Right cardiac atrium (tissue), 5 donors: ENCODE measurements at regions not wholly inside any gene's neighbourhood (a gene's known extent, or its start where the extent isn't known, plus 50 kb on each side); places are given as distances from the start of the nearest gene placed in this dataset.
A peak's percentile ranks its signal among the peaks of the same experiment; 100 is the strongest.

Experiments used
- ATAC-seq, 2 donors: fragments of 200-7000 bp; cut with Tn5 transposase; one replicate each; pipeline versions ENCODE4 v1.8.0 to v1.9.1; 2020; ENCODE audit warnings: moderate library complexity in 2 of 2, mild to moderate bottlenecking in 1 of 2
- DNase-seq, 3 donors: peaks; one replicate each; pipeline ENCODE4 v3.0.0-alpha.2; 2020
- H3K27ac ChIP-seq: one replicate; pipeline ENCODE4 v1.5.1; 2013; ENCODE audit warnings: mild to moderate bottlenecking, low read length, control low read depth, moderate library complexity
- H3K27me3 ChIP-seq: one replicate; pipeline ENCODE4 v1.6.1; 2013; ENCODE audit not compliant: control insufficient read depth, insufficient read depth
- H3K4me1 ChIP-seq: one replicate; pipeline ENCODE4 v1.6.1; 2013; ENCODE audit warnings: low read length; ENCODE audit not compliant: control insufficient read depth, insufficient read depth
- H3K4me3 ChIP-seq: one replicate; pipeline ENCODE4 v1.5.1; 2013; ENCODE audit warnings: low read length, control low read depth
- H3K9me3 ChIP-seq: one replicate; pipeline ENCODE4 v1.6.1; 2013; ENCODE audit warnings: low read length; ENCODE audit not compliant: control insufficient read depth
- whole genome bisulfite sequencing: extraction: QIAGEN DNeasy Blood & Tissue Kit; methylation state at CpG from one replicate; pipeline ENCODE4 v1.1.7; 2013; 5-methylcytosine and 5-hydroxymethylcytosine counted together
- intact Hi-C, 4 donors: fragments of 100-400 bp; cut with DNase I; formaldehyde crosslinking; loops; one replicate each; pipeline versions ENCODE4 v1.11.0 to v1.14.0; 2022 to 2023
- donor health status: healthy with polysubstance abuse.
- donor health status: DM: no; HTN: yes; CAD: no.
- donor health status: DM: no; HTN: no; CAD: no.
- donor health status: DM: no; HTN: yes; CAD: no; lungs with severe emphysema.
- donor health status: DM: yes; HTN: yes; CAD: no.

- H3K27ac ChIP-seq: no peak overlapping the region
- H3K4me3 ChIP-seq: no peak overlapping the region
- DNase-seq (no peak), ATAC-seq (no peak)
- H3K9me3 ChIP-seq: no peaks in the 10 kb centered on the region
- intact Hi-C loops: no loop called here
- no peaks in the 10 kb centered on the region for H3K27me3 ChIP-seq
- H3K4me1 ChIP-seq: no peaks in the 10 kb centered on the region
Observed at GRCh38 chr14:26722258-26722657, 124.4 kb upstream of the NOVA1 start.

GRCh38 chr14:26729851-26730250 lies 132.0 kb upstream of the NOVA1 start:
- DNase-seq (no peak), ATAC-seq (no peak)
- Histone ChIP-seq H3K27me3 (no peaks in the 10 kb centered on the region), H3K27ac (no peak overlapping the region), H3K4me1 (no peaks in the 10 kb centered on the region), H3K4me3 (no peak overlapping the region), H3K9me3 (no peaks in the 10 kb centered on the region)
- WGBS: 66% methylated on average over 3 of the region's 3 CpGs
- intact Hi-C loops: loop anchor here in 1 of 4 donors (5.0 kb wide), 1 partner anchor 338 kb away; no protein-coding TSS in a partner anchor

- intact Hi-C loops: loop anchor here in 1 of 4 donors (5.0 kb wide), 1 partner anchor 339 kb away; no protein-coding TSS in a partner anchor
- Histone ChIP-seq H3K4me1 (no peaks in the 10 kb centered on the region), H3K4me3 (no peak overlapping the region), H3K27ac (no peak overlapping the region), H3K27me3 (no peaks in the 10 kb centered on the region), H3K9me3 (no peaks in the 10 kb centered on the region)
- 78% methylated on average over 4 of the region's 4 CpGs for WGBS
- peak in 2 of 3 donors; percentile 8 to 47 for DNase-seq
- ATAC-seq: no peak
Observed at GRCh38 chr14:26730929-26731618, 133.2 kb upstream of the NOVA1 start.

GRCh38 chr14:26735811-26736210 lies 138.0 kb upstream of the NOVA1 start:
- DNase-seq (no peak), ATAC-seq (no peak)
- WGBS: 83% methylated on average over 2 of the region's 2 CpGs
- H3K27ac ChIP-seq: no peak overlapping the region
- no peak overlapping the region for H3K4me3 ChIP-seq
- H3K27me3 ChIP-seq: no peaks in the 10 kb centered on the region
- H3K4me1 ChIP-seq: no peaks in the 10 kb centered on the region
- H3K9me3 ChIP-seq: no peaks in the 10 kb centered on the region
- intact Hi-C loops: no loop called here

- ATAC-seq: no peak
- Histone ChIP-seq H3K4me3 (no peak overlapping the region), H3K27me3 (no peaks in the 10 kb centered on the region), H3K4me1 (no peaks in the 10 kb centered on the region), H3K9me3 (no peaks in the 10 kb centered on the region), H3K27ac (no peak overlapping the region)
- 23% methylated on average over 3 of the region's 3 CpGs for WGBS
- intact Hi-C loops: no loop called here
- no peak for DNase-seq
Observed at GRCh38 chr14:26738571-26738970, 140.7 kb upstream of the NOVA1 start.

GRCh38 chr14:26741711-26742212 lies 143.9 kb upstream of the NOVA1 start:
- Histone ChIP-seq H3K4me1 (no peaks in the 10 kb centered on the region), H3K27me3 (no peaks in the 10 kb centered on the region), H3K27ac (no peak overlapping the region), H3K9me3 (no peaks in the 10 kb centered on the region), H3K4me3 (no peak overlapping the region)
- no peak for DNase-seq
- intact Hi-C loops: no loop called here
- no peak for ATAC-seq

GRCh38 chr14:26743284-26743683 lies 145.5 kb upstream of the NOVA1 start:
- WGBS: 80% methylated on average over 2 of the region's 2 CpGs
- H3K27me3 ChIP-seq: no peaks in the 10 kb centered on the region
- intact Hi-C loops: no loop called here

GRCh38 chr14:26744903-26745302 lies 147.1 kb upstream of the NOVA1 start:
- no peak overlapping the region for H3K27ac ChIP-seq
- no peaks in the 10 kb centered on the region for H3K4me1 ChIP-seq
- WGBS: 33% methylated on average over 1 of the region's 1 CpG
- H3K4me3 ChIP-seq: no peak overlapping the region
- DNase-seq: no peak
- intact Hi-C loops: no loop called here
- H3K27me3 ChIP-seq: no peaks in the 10 kb centered on the region
- no peaks in the 10 kb centered on the region for H3K9me3 ChIP-seq
- ATAC-seq: no peak

More at GRCh38 chr14:26743284-26743683, 145.5 kb upstream of the NOVA1 start:
- Histone ChIP-seq H3K27ac (no peak overlapping the region), H3K4me3 (no peak overlapping the region), H3K9me3 (no peaks in the 10 kb centered on the region), H3K4me1 (no peaks in the 10 kb centered on the region)
- ATAC-seq: no peak
- no peak for DNase-seq

GRCh38 chr14:26761532-26761931 lies 163.7 kb upstream of the NOVA1 start:
- H3K4me3 ChIP-seq: no peak overlapping the region
- H3K4me1 ChIP-seq: no peaks in the 10 kb centered on the region
- no peaks in the 10 kb centered on the region for H3K27me3 ChIP-seq
- intact Hi-C loops: no loop called here
- WGBS: 90% methylated on average over 9 of the region's 9 CpGs
- no peak for DNase-seq
- no peaks in the 10 kb centered on the region for H3K9me3 ChIP-seq
- H3K27ac ChIP-seq: no peak overlapping the region
- no peak for ATAC-seq

- H3K4me1 ChIP-seq: no peaks in the 10 kb centered on the region
- DNase-seq (no peak), ATAC-seq (no peak)
- H3K9me3 ChIP-seq: no peaks in the 10 kb centered on the region
- no peak overlapping the region for H3K4me3 ChIP-seq
- H3K27me3 ChIP-seq: no peaks in the 10 kb centered on the region
- intact Hi-C loops: no loop called here
- H3K27ac ChIP-seq: no peak overlapping the region
Observed at GRCh38 chr14:26765301-26765700, 167.5 kb upstream of the NOVA1 start.

GRCh38 chr14:26765768-26766520 lies 168.1 kb upstream of the NOVA1 start:
- intact Hi-C loops: no loop called here
- H3K4me3 ChIP-seq: no peak overlapping the region
- no peaks in the 10 kb centered on the region for H3K27me3 ChIP-seq
- 32% methylated on average over 2 of the region's 2 CpGs for WGBS
- H3K9me3 ChIP-seq: no peaks in the 10 kb centered on the region
- no peak overlapping the region for H3K27ac ChIP-seq
- ATAC-seq (peak; percentile 83 to 85), DNase-seq (peak in 2 of 3 donors; percentile 73 to 76)
- no peaks in the 10 kb centered on the region for H3K4me1 ChIP-seq
